PFSK-1 (cell line): ENCODE measurements at regions not wholly inside any gene's neighbourhood (a gene's known extent, or its start where the extent isn't known, plus 50 kb on each side); places are given as distances from the start of the nearest gene placed in this dataset.

Experiments used
- FOXP2 ChIP-seq: optimal IDR thresholded peaks from 2 replicates; pipeline ENCODE3; 2011; ENCODE audit warnings: borderline replicate concordance, control low read depth, inconsistent platforms; ENCODE audit not compliant: insufficient read depth; ENCODE audit errors: extremely low read length, extremely low read depth
- POLR2AphosphoS5 ChIP-seq: IDR thresholded peaks from 2 replicates; pipeline ENCODE4 v1.6.1; 2012; ENCODE audit warnings: low read depth, mild to moderate bottlenecking, control low read depth, low read length, moderate library complexity
- SIN3A ChIP-seq: IDR thresholded peaks from 2 replicates; pipeline ENCODE4 v1.6.1; 2012; ENCODE audit warnings: mild to moderate bottlenecking, low read length, moderate library complexity, borderline replicate concordance; ENCODE audit not compliant: insufficient read depth
- TAF1 ChIP-seq: IDR thresholded peaks from 2 replicates; pipeline ENCODE4 v1.6.1; 2012; ENCODE audit warnings: low read length, control low read depth, borderline replicate concordance; ENCODE audit not compliant: insufficient read depth
- TF ChIP-seq, protein P1 (sequence below), 2 experiments: IDR thresholded peaks; 2 replicates each; pipeline versions ENCODE4 v1.6.1 to v1.8.0; 2011 to 2012; ENCODE audit warnings: low read depth in 2 of 2, low read length in 2 of 2, control low read depth in 1 of 2, inconsistent platforms in 1 of 2, mild to moderate bottlenecking in 1 of 2, moderate library complexity in 1 of 2; ENCODE audit not compliant: insufficient read depth in 1 of 2

GRCh38 chr13:107865643-107866031 is 349.7 kb downstream of the LIG4 start:
- TF ChIP-seq, protein P1, sequence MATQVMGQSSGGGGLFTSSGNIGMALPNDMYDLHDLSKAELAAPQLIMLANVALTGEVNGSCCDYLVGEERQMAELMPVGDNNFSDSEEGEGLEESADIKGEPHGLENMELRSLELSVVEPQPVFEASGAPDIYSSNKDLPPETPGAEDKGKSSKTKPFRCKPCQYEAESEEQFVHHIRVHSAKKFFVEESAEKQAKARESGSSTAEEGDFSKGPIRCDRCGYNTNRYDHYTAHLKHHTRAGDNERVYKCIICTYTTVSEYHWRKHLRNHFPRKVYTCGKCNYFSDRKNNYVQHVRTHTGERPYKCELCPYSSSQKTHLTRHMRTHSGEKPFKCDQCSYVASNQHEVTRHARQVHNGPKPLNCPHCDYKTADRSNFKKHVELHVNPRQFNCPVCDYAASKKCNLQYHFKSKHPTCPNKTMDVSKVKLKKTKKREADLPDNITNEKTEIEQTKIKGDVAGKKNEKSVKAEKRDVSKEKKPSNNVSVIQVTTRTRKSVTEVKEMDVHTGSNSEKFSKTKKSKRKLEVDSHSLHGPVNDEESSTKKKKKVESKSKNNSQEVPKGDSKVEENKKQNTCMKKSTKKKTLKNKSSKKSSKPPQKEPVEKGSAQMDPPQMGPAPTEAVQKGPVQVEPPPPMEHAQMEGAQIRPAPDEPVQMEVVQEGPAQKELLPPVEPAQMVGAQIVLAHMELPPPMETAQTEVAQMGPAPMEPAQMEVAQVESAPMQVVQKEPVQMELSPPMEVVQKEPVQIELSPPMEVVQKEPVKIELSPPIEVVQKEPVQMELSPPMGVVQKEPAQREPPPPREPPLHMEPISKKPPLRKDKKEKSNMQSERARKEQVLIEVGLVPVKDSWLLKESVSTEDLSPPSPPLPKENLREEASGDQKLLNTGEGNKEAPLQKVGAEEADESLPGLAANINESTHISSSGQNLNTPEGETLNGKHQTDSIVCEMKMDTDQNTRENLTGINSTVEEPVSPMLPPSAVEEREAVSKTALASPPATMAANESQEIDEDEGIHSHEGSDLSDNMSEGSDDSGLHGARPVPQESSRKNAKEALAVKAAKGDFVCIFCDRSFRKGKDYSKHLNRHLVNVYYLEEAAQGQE (IDR thresholded peaks at IDR 0.05; ENCODE audit: insufficient read depth in 1 of 2, low read depth in 2 of 2, low read length in 2 of 2): no peak
- TF ChIP-seq TAF1 (no peak), POLR2AphosphoS5 (no peak), FOXP2 (no peak), SIN3A (no peak)

- TF ChIP-seq TAF1: no peak
- TF ChIP-seq POLR2AphosphoS5: no peak
- TF ChIP-seq SIN3A: no peak
- no peak for TF ChIP-seq FOXP2
- TF ChIP-seq, protein P1 (IDR thresholded peaks at IDR 0.05; ENCODE audit: insufficient read depth in 1 of 2, low read depth in 2 of 2, low read length in 2 of 2): no peak
Measured at GRCh38 chr13:107865318-107865575, 350.1 kb downstream of the LIG4 start.

- TF ChIP-seq, protein P1 (IDR thresholded peaks at IDR 0.05; ENCODE audit: insufficient read depth in 1 of 2, low read depth in 2 of 2, low read length in 2 of 2): peak; percentile 79 to 95
- TF ChIP-seq FOXP2 (no peak), SIN3A (no peak)
Measured at GRCh38 chr13:107864543-107865317, 350.6 kb downstream of the LIG4 start.

DNA sequence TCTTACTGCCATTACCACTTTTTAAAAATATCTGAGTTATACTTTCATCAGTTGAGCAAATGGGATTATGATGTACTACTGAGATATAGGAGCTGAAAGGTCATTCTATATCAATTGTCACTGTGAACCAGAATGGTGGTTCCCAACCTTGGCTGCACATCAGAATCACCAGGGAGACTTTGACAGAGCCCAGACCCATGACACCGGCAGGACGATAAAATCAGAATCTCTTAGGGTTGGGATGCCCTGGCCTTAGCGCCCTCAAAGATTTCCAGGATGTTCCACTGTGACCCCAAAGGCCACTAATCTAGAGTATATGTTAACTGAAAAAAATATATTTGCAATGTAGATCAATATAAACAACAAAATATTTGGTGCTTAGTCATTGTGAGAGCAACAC is 355.1 kb downstream of the LIG4 start:
- TF ChIP-seq POLR2AphosphoS5: no peak
- TF ChIP-seq, protein P1 (IDR thresholded peaks at IDR 0.05; ENCODE audit: insufficient read depth in 1 of 2, low read depth in 2 of 2, low read length in 2 of 2): no peak
- TF ChIP-seq FOXP2: no peak
- no peak for TF ChIP-seq TAF1
- TF ChIP-seq SIN3A: no peak

- no peak for TF ChIP-seq POLR2AphosphoS5
- TF ChIP-seq, protein P1 (IDR thresholded peaks at IDR 0.05; ENCODE audit: insufficient read depth in 1 of 2, low read depth in 2 of 2, low read length in 2 of 2): no peak
- no peak for TF ChIP-seq TAF1
- TF ChIP-seq FOXP2: no peak
- no peak for TF ChIP-seq SIN3A
Measured at GRCh38 chr13:107854880-107855279, 360.5 kb downstream of the LIG4 start.
